Neural cell (in vitro differentiated cells): ENCODE measurements at regions not wholly inside any gene's neighbourhood (a gene's known extent, or its start where the extent isn't known, plus 50 kb on each side); places are given as distances from the start of the nearest gene placed in this dataset.
"Not testable (repeated sequence)": the region's sequence is repeated elsewhere in the genome, so short reads cannot be mapped to it uniquely, and the experiment has no call there.

Source experiments
- H2AFZ ChIP-seq: fragments of 200-600, 300-800 bp; sonication (generic), shearing (Covaris generic); 2 replicates; pipeline ENCODE4 v1.6.0; 2014; ENCODE audit warnings: low read depth, mild to moderate bottlenecking, antibody characterized with exemption, low read length, moderate library complexity
- H3F3A ChIP-seq: fragments of 200-600 bp; shearing (Covaris generic); 2 replicates; pipeline ENCODE4 v1.6.1; 2016; ENCODE audit warnings: mild to moderate bottlenecking, moderate library complexity, mixed read lengths, antibody characterized with exemption, low read length; ENCODE audit not compliant: insufficient read depth, poor library complexity, severe bottlenecking
- H3K27ac ChIP-seq: fragments of 200-600, 300-800 bp; sonication (generic), shearing (Covaris generic); 2 replicates; pipeline ENCODE4 v1.5.1; 2014; ENCODE audit warnings: mild to moderate bottlenecking, low read length, moderate library complexity
- H3K27me3 ChIP-seq: fragments of 300-800, 200-600 bp; sonication (generic), shearing (Covaris generic); 2 replicates; pipeline ENCODE4 v1.6.0; 2014; ENCODE audit warnings: mild to moderate bottlenecking, low read depth, low read length, moderate library complexity; ENCODE audit not compliant: insufficient read depth
- H3K36me3 ChIP-seq: fragments of 300-800, 200-600 bp; sonication (generic), shearing (Covaris generic); 2 replicates; pipeline ENCODE4 v1.5.1; 2014; ENCODE audit warnings: mild to moderate bottlenecking, antibody characterized with exemption, low read length, moderate library complexity; ENCODE audit not compliant: insufficient read depth
- H3K4me2 ChIP-seq: fragments of 300-800, 200-600 bp; sonication (generic), shearing (Covaris generic); 2 replicates; pipeline ENCODE4 v1.6.0; 2014; ENCODE audit warnings: mild to moderate bottlenecking, low read length
- H3K4me3 ChIP-seq: fragments of 300-800, 200-600 bp; sonication (generic), shearing (Covaris generic); 2 replicates; pipeline ENCODE4 v1.5.1; 2014; ENCODE audit warnings: mild to moderate bottlenecking, low read length, moderate library complexity
- H3K79me2 ChIP-seq: fragments of 200-600 bp; shearing (Covaris generic); replicated peaks from 2 replicates; pipeline ENCODE4 v1.6.0; 2014; ENCODE audit warnings: mild to moderate bottlenecking, low read length, moderate library complexity; ENCODE audit not compliant: insufficient read depth
- H3K9ac ChIP-seq: fragments of 300-800, 200-600 bp; sonication (generic), shearing (Covaris generic); 2 replicates; pipeline ENCODE4 v1.6.1; 2016; ENCODE audit warnings: mild to moderate bottlenecking, low read length, mixed read lengths
- H3K9me2 ChIP-seq: fragments of 200-600 bp; shearing (Covaris generic); 2 replicates; pipeline ENCODE4 v1.6.1; 2016; ENCODE audit warnings: mild to moderate bottlenecking, low read length, mixed read lengths; ENCODE audit not compliant: insufficient read depth
- H3K9me3 ChIP-seq: fragments of 200-600, 300-800 bp; sonication (generic), shearing (Covaris generic); 2 replicates; pipeline ENCODE4 v1.6.1; 2016; ENCODE audit warnings: mild to moderate bottlenecking, mixed run types, low read length, moderate library complexity, mixed read lengths
- H4K20me1 ChIP-seq: fragments of 200-600 bp; shearing (Covaris generic); 2 replicates; pipeline ENCODE4 v1.6.1; 2016; ENCODE audit warnings: mild to moderate bottlenecking, mixed run types; ENCODE audit not compliant: insufficient read depth
- EP300 ChIP-seq: fragments of 450-650 bp; conservative IDR thresholded peaks from 2 replicates; pipeline ENCODE4 v1.6.1; 2014; ENCODE audit warnings: antibody characterized with exemption, mild to moderate bottlenecking, moderate library complexity; ENCODE audit not compliant: poor library complexity, severe bottlenecking
- EZH2 ChIP-seq: fragments of 200-600, 300-800 bp; shearing (Covaris generic), sonication (generic); IDR thresholded peaks from 2 replicates; pipeline ENCODE4 v1.6.1; 2014; ENCODE audit warnings: antibody characterized with exemption, low read length, borderline replicate concordance, mild to moderate bottlenecking; ENCODE audit not compliant: insufficient read depth, poor library complexity, severe bottlenecking
- MXI1 ChIP-seq: fragments of 450-650 bp; conservative IDR thresholded peaks from 2 replicates; pipeline ENCODE4 v1.6.1; 2014; ENCODE audit warnings: antibody characterized with exemption, mild to moderate bottlenecking; ENCODE audit not compliant: poor library complexity, severe bottlenecking
- POLR2AphosphoS5 ChIP-seq: IDR thresholded peaks from 2 replicates; pipeline ENCODE4 v1.6.1; 2012
- RAD21 ChIP-seq: fragments of 450-650 bp; conservative IDR thresholded peaks from 2 replicates; pipeline ENCODE4 v1.6.1; 2014; ENCODE audit warnings: antibody characterized with exemption, mild to moderate bottlenecking, moderate library complexity
- SMC3 ChIP-seq: fragments of 450-650 bp; conservative IDR thresholded peaks from 2 replicates; pipeline ENCODE4 v1.6.1; 2014; ENCODE audit warnings: antibody characterized with exemption, mild to moderate bottlenecking, moderate library complexity; ENCODE audit not compliant: poor library complexity
- TAF1 ChIP-seq: IDR thresholded peaks from 2 replicates; pipeline ENCODE4 v1.6.1; 2012; ENCODE audit warnings: low read depth
- TF ChIP-seq, protein P1 (sequence below): fragments of 450-650 bp; IDR thresholded peaks from 2 replicates; pipeline ENCODE4 v1.5.1; 2014; ENCODE audit warnings: antibody characterized with exemption, mild to moderate bottlenecking, moderate library complexity; ENCODE audit not compliant: poor library complexity, severe bottlenecking
- TF ChIP-seq, protein P2 (sequence below): IDR thresholded peaks from 2 replicates; pipeline ENCODE4 v1.6.1; 2012; ENCODE audit warnings: borderline replicate concordance

DNA sequence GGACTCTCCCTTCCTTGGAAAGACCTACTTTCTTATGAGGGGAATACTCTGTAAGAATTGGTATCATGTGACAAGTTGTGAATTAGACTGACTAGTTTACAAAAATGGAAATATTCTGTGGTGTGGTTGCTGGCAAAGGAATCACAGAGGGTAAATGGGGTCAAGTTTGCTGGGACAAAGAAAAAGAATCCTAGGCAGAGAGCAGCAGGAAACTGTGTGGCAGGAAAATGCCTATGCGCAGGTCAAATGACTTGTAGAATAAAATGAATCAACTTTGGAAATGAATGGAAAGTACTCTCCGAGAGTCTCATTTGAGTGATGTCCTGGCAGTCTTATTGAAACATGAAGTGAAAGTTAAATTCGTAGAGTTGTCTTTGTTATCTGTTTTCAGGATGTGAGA, 1250.7 kb downstream of the UQCRFS1 start:
- no peaks in the 10 kb centered on the region for H3K9me3 ChIP-seq
- H3K79me2 ChIP-seq = no peaks in the 10 kb centered on the region
- H3K4me3 ChIP-seq = no peak overlapping the region
- H4K20me1 ChIP-seq = no peaks in the 10 kb centered on the region
- H3K36me3 ChIP-seq = no peaks in the 10 kb centered on the region
- no peak overlapping the region for H2AFZ ChIP-seq
- no peak overlapping the region for H3K27ac ChIP-seq
- H3K4me2 ChIP-seq = no peak overlapping the region
- H3K9me2 ChIP-seq = no peaks in the 10 kb centered on the region
- no peak overlapping the region for H3K9ac ChIP-seq
- no peaks in the 10 kb centered on the region for H3F3A ChIP-seq
- no peaks in the 10 kb centered on the region for H3K27me3 ChIP-seq
- TF ChIP-seq, protein P1, sequence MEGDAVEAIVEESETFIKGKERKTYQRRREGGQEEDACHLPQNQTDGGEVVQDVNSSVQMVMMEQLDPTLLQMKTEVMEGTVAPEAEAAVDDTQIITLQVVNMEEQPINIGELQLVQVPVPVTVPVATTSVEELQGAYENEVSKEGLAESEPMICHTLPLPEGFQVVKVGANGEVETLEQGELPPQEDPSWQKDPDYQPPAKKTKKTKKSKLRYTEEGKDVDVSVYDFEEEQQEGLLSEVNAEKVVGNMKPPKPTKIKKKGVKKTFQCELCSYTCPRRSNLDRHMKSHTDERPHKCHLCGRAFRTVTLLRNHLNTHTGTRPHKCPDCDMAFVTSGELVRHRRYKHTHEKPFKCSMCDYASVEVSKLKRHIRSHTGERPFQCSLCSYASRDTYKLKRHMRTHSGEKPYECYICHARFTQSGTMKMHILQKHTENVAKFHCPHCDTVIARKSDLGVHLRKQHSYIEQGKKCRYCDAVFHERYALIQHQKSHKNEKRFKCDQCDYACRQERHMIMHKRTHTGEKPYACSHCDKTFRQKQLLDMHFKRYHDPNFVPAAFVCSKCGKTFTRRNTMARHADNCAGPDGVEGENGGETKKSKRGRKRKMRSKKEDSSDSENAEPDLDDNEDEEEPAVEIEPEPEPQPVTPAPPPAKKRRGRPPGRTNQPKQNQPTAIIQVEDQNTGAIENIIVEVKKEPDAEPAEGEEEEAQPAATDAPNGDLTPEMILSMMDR = no peak
- TF ChIP-seq POLR2AphosphoS5 (no peak), MXI1 (no peak), RAD21 (no peak), TAF1 (no peak), SMC3 (no peak), EZH2 (no peak)
- TF ChIP-seq, protein P2, sequence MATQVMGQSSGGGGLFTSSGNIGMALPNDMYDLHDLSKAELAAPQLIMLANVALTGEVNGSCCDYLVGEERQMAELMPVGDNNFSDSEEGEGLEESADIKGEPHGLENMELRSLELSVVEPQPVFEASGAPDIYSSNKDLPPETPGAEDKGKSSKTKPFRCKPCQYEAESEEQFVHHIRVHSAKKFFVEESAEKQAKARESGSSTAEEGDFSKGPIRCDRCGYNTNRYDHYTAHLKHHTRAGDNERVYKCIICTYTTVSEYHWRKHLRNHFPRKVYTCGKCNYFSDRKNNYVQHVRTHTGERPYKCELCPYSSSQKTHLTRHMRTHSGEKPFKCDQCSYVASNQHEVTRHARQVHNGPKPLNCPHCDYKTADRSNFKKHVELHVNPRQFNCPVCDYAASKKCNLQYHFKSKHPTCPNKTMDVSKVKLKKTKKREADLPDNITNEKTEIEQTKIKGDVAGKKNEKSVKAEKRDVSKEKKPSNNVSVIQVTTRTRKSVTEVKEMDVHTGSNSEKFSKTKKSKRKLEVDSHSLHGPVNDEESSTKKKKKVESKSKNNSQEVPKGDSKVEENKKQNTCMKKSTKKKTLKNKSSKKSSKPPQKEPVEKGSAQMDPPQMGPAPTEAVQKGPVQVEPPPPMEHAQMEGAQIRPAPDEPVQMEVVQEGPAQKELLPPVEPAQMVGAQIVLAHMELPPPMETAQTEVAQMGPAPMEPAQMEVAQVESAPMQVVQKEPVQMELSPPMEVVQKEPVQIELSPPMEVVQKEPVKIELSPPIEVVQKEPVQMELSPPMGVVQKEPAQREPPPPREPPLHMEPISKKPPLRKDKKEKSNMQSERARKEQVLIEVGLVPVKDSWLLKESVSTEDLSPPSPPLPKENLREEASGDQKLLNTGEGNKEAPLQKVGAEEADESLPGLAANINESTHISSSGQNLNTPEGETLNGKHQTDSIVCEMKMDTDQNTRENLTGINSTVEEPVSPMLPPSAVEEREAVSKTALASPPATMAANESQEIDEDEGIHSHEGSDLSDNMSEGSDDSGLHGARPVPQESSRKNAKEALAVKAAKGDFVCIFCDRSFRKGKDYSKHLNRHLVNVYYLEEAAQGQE = no peak

DNA sequence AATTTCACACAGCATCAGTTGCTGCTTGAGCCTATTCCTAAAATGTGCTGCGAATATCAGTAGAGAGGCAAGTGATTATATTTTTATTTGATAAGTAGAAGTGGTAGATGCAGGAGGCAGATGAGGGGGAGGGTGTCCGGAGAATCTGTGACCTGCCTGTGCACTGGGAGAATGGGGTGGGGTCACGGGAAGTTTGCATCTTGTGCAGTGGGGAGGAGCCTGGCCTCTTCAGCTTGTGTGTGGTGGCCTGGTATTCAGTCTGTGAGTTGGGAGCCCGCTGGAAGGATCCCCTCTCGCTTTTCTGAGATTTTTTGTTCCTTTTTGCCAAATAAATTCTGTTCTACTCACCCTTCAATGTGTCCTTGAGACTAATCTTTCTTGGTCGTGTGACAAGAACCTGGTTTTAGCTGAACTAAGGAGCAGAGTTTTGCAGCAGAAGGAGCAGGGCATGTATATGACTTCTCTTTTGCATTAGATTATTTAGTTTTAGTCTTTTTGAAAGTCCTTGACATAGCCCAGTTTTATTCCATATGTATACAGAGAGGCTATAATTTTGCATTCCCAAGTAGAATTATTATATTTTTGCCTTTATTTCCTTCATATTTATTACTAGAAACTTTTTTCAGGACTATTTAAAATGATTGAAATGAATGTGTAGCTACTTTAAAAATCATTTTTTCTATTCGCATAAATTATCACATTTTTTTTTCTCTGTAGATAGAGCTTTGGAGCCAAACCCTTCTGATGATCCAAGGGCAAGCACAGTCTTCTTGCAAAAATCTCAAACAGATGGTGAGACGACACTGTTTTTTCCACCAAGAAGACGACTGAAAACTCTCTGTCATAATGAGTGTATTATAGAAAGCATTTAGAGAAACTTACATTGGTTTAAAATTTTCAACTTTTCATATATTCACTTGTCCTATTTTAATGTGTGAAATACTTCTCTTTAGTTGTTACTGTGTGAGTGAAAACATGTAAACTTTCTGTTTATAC, 1257.2 kb downstream of the UQCRFS1 start:
- H3K27me3 ChIP-seq = no peaks in the 10 kb centered on the region
- no peak overlapping the region for H3K4me3 ChIP-seq
- no peaks in the 10 kb centered on the region for H3K9me2 ChIP-seq
- no peaks in the 10 kb centered on the region for H3K9me3 ChIP-seq
- H4K20me1 ChIP-seq = no peaks in the 10 kb centered on the region
- no peaks in the 10 kb centered on the region for H3K79me2 ChIP-seq
- H3K9ac ChIP-seq = no peak overlapping the region
- H3K27ac ChIP-seq = no peak overlapping the region
- H2AFZ ChIP-seq = no peak overlapping the region
- no peaks in the 10 kb centered on the region for H3K36me3 ChIP-seq
- H3F3A ChIP-seq = no peaks in the 10 kb centered on the region
- H3K4me2 ChIP-seq = no peak overlapping the region
- TF ChIP-seq TAF1 = no peak
- TF ChIP-seq, protein P1 = no peak
- TF ChIP-seq, protein P2 = no peak
- TF ChIP-seq SMC3 = no peak
- no peak for TF ChIP-seq MXI1
- TF ChIP-seq RAD21 = no peak
- no peak for TF ChIP-seq EZH2
- TF ChIP-seq POLR2AphosphoS5 = no peak
- no peak for TF ChIP-seq EP300

DNA sequence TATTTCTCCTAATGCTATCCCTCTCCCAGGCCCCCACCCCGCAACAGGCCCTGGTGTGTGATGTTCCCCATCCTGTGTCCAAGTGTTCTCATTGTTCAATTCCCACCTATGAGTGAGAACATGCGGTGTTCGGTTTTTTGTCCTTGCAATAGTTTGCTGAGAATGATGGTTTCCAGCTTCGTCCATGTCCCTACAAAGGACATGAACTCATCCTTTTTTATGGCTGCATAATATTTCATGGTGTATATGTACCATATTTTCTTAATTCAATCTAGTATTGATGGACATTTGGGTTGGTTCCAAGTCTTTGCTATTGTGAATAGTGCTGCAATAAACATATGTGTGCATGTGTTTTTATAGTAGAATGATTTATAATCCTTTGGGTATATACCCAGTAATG, 1270.3 kb downstream of the UQCRFS1 start:
- not testable (repeated sequence) for H3K27me3 ChIP-seq, H3K9me3 ChIP-seq, H3K9me2 ChIP-seq, H3K79me2 ChIP-seq, H2AFZ ChIP-seq, H3K36me3 ChIP-seq, H3K4me3 ChIP-seq, H3F3A ChIP-seq, H4K20me1 ChIP-seq, H3K27ac ChIP-seq, H3K4me2 ChIP-seq, H3K9ac ChIP-seq
